ENCODE measurements at regions not wholly inside any gene's neighbourhood (a gene's known extent, or its start where the extent isn't known, plus 50 kb on each side); places are given as distances from the start of the nearest gene placed in this dataset.

- Histone ChIP-seq H3K4me1 (ENCODE audit: low read length) (peaks cover 21% of the 10 kb centered on the region), H3K4me3 (ENCODE audit: low read length) (no peak overlapping the region), H3K27ac (ENCODE audit: low read length) (no peak overlapping the region), H3K27me3 (replicated peaks; ENCODE audit: insufficient read depth, low read length) (no peaks in the 10 kb centered on the region), H3K79me2 (ENCODE audit: low read length) (no peaks in the 10 kb centered on the region), H3K36me3 (replicated peaks; ENCODE audit: insufficient read depth, low read length) (no peaks in the 10 kb centered on the region), H3F3A (ENCODE audit: insufficient read depth, low read length) (peaks cover 5% of the 10 kb centered on the region; the same call in 1 of the 2 replicates), H2AFZ (ENCODE audit: low read length) (no peak overlapping the region), H3K9me3 (replicated peaks; ENCODE audit: insufficient read depth, low read length) (no peaks in the 10 kb centered on the region), H3K9me2 (replicated peaks; ENCODE audit: insufficient read depth, low read length) (no peaks in the 10 kb centered on the region), H3K4me2 (ENCODE audit: low read depth, low read length) (no peak overlapping the region), H4K20me1 (ENCODE audit: insufficient read depth, low read length) (no peaks in the 10 kb centered on the region), H3K9ac (ENCODE audit: low read length) (no peak overlapping the region)
- DNase-seq = no peak
- no peak for TF ChIP-seq EZH2 (optimal IDR thresholded peaks at IDR 0.05; ENCODE audit: low read depth, low read length)
- TF ChIP-seq EZH2phosphoT487 (IDR thresholded peaks at IDR 0.05; ENCODE audit: low read length) = no peak
- TF ChIP-seq, protein P1, sequence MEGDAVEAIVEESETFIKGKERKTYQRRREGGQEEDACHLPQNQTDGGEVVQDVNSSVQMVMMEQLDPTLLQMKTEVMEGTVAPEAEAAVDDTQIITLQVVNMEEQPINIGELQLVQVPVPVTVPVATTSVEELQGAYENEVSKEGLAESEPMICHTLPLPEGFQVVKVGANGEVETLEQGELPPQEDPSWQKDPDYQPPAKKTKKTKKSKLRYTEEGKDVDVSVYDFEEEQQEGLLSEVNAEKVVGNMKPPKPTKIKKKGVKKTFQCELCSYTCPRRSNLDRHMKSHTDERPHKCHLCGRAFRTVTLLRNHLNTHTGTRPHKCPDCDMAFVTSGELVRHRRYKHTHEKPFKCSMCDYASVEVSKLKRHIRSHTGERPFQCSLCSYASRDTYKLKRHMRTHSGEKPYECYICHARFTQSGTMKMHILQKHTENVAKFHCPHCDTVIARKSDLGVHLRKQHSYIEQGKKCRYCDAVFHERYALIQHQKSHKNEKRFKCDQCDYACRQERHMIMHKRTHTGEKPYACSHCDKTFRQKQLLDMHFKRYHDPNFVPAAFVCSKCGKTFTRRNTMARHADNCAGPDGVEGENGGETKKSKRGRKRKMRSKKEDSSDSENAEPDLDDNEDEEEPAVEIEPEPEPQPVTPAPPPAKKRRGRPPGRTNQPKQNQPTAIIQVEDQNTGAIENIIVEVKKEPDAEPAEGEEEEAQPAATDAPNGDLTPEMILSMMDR (IDR thresholded peaks at IDR 0.05; ENCODE audit: low read length) = no peak
Observed at GRCh38 chr2:64230540-64230939, 86.3 kb upstream of the PELI1 start.

DNA sequence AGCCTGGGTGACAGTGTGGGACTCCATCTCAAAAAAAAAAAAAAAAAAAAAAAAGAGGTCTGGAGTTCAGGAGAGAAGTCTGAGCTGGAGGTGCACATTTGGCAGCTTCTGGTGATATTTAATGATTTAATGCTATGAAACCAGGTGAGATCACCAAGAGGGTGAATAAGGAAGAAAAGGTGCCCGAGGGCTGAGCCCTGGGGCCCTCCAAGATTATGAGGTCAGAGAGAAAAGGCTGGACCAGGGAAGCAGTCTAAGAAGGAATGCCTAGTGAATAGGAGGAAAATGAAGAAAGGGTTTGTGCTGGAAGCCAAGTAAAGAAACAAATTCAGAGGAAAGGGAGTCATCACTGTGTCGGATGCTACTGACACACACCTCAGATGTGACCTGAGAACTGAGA lies 88.0 kb upstream of the PELI1 start:
- no peaks in the 10 kb centered on the region for H3K79me2 ChIP-seq (ENCODE audit: low read length)
- no peak overlapping the region for H2AFZ ChIP-seq (ENCODE audit: low read length)
- TF ChIP-seq EZH2phosphoT487 (IDR thresholded peaks at IDR 0.05; ENCODE audit: low read length) (no peak), EZH2 (optimal IDR thresholded peaks at IDR 0.05; ENCODE audit: low read depth, low read length) (no peak)
- TF ChIP-seq, protein P1 (IDR thresholded peaks at IDR 0.05; ENCODE audit: low read length) = no peak
- DNase-seq = no peak
- H3K4me2 ChIP-seq (ENCODE audit: low read depth, low read length) = no peak overlapping the region
- no peaks in the 10 kb centered on the region for H4K20me1 ChIP-seq (ENCODE audit: insufficient read depth, low read length)
- peaks cover 19% of the 10 kb centered on the region for H3K4me1 ChIP-seq (ENCODE audit: low read length)
- H3K9me2 ChIP-seq (replicated peaks; ENCODE audit: insufficient read depth, low read length) = no peaks in the 10 kb centered on the region
- no peaks in the 10 kb centered on the region for H3K9me3 ChIP-seq (replicated peaks; ENCODE audit: insufficient read depth, low read length)
- H3K36me3 ChIP-seq (replicated peaks; ENCODE audit: insufficient read depth, low read length) = no peaks in the 10 kb centered on the region
- H3K27me3 ChIP-seq (replicated peaks; ENCODE audit: insufficient read depth, low read length) = no peaks in the 10 kb centered on the region
- no peak overlapping the region for H3K4me3 ChIP-seq (ENCODE audit: low read length)
- peaks cover 5% of the 10 kb centered on the region; the same call in 1 of the 2 replicates for H3F3A ChIP-seq (ENCODE audit: insufficient read depth, low read length)
- no peak overlapping the region for H3K9ac ChIP-seq (ENCODE audit: low read length)
- no peak overlapping the region for H3K27ac ChIP-seq (ENCODE audit: low read length)

DNA sequence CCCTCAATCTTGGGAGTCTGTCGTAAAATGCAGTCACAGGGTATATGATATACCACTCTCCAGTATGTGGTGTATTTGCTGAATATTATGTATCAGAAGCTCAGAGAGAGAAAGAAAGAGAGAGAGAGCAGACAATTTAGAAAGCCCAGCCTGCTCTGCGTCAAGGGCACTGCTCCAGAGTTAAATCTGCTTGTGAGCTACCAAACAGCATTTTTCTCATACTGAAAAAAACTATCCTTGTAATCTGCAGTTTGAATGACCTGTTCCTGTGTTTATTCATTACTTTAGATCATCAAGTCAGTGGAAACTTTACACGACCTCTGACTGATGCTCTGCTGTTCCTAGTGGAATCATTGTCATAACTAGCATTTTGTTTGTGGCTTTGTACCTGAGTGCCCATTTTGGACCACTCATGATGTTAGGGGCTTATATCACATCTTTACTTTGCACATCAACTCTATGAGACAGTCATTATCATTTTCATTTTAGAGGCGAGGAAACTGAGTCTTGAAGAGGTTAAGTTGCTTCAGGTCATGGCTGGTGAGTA lies 89.2 kb upstream of the PELI1 start:
- no peaks in the 10 kb centered on the region for H3F3A ChIP-seq (ENCODE audit: insufficient read depth, low read length)
- peaks cover 12% of the 10 kb centered on the region for H3K4me1 ChIP-seq (ENCODE audit: low read length)
- H3K27ac ChIP-seq (ENCODE audit: low read length) = no peak overlapping the region
- no peak for DNase-seq
- TF ChIP-seq, protein P1 (IDR thresholded peaks at IDR 0.05; ENCODE audit: low read length) = no peak
- TF ChIP-seq EZH2 (optimal IDR thresholded peaks at IDR 0.05; ENCODE audit: low read depth, low read length) = no peak
- no peak for TF ChIP-seq EZH2phosphoT487 (IDR thresholded peaks at IDR 0.05; ENCODE audit: low read length)
- H3K9me3 ChIP-seq (replicated peaks; ENCODE audit: insufficient read depth, low read length) = no peaks in the 10 kb centered on the region
- no peak overlapping the region for H2AFZ ChIP-seq (ENCODE audit: low read length)
- H3K4me2 ChIP-seq (ENCODE audit: low read depth, low read length) = no peak overlapping the region
- H3K9me2 ChIP-seq (replicated peaks; ENCODE audit: insufficient read depth, low read length) = no peaks in the 10 kb centered on the region
- no peaks in the 10 kb centered on the region for H4K20me1 ChIP-seq (ENCODE audit: insufficient read depth, low read length)
- H3K9ac ChIP-seq (ENCODE audit: low read length) = no peak overlapping the region
- no peak overlapping the region for H3K4me3 ChIP-seq (ENCODE audit: low read length)
- H3K36me3 ChIP-seq (replicated peaks; ENCODE audit: insufficient read depth, low read length) = no peaks in the 10 kb centered on the region
- H3K79me2 ChIP-seq (ENCODE audit: low read length) = no peaks in the 10 kb centered on the region
- no peaks in the 10 kb centered on the region for H3K27me3 ChIP-seq (replicated peaks; ENCODE audit: insufficient read depth, low read length)
